ENCODE measurements at regions not wholly inside any gene's neighbourhood (a gene's known extent, or its start where the extent isn't known, plus 50 kb on each side); places are given as distances from the start of the nearest gene placed in this dataset.
"Not testable (repeated sequence)": the region's sequence is repeated elsewhere in the genome, so short reads cannot be mapped to it uniquely, and the experiment has no call there.

- TF ChIP-seq CTCF (IDR thresholded peaks at IDR 0.05; ENCODE audit: low read length); EZH2 (optimal IDR thresholded peaks at IDR 0.05; ENCODE audit: low read depth, low read length); EZH2phosphoT487 (IDR thresholded peaks at IDR 0.05; ENCODE audit: low read length): not testable (repeated sequence)
Observed at GRCh38 chr13:52279408-52279807, 120.0 kb upstream of the NEK3 start.
